ENCODE measurements at regions not wholly inside any gene's neighbourhood (a gene's known extent, or its start where the extent isn't known, plus 50 kb on each side); places are given as distances from the start of the nearest gene placed in this dataset.

DNA sequence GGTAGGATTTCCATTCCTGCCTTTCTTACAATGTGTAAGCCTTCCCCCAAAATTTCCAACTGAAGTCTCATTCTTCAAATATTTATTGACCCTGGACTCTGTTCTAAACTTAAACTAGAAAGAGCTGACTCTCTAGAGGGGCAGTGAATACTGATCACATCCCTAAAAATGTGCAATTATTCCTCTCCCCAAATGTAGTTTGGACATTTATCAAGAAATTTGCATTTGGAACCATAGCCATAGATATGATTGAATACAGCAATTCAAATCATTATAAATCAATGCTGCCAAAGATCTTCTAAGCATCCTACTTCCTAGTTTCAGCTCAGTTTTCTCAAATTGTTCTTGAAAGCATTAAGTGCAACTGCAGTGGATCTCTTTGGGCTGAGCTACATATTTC lies 525.7 kb downstream of the RAB28 start:
- no peaks in the 10 kb centered on the region for H3K9me3 ChIP-seq (ENCODE audit: insufficient read depth, low read length)
- TF ChIP-seq ZNF274 (IDR thresholded peaks at IDR 0.05; ENCODE audit: low read depth, low read length) (no peak), SUZ12 (IDR thresholded peaks at IDR 0.05; ENCODE audit: extremely low read depth, insufficient read depth, insufficient read length) (no peak), YY1 (IDR thresholded peaks at IDR 0.05; ENCODE audit: insufficient read depth, insufficient read length) (no peak)
- H3K27me3 ChIP-seq (ENCODE audit: insufficient read depth, insufficient read length), result no peaks in the 10 kb centered on the region
- no peak overlapping the region for H3K9ac ChIP-seq (ENCODE audit: insufficient read length, low read depth)
- no peak overlapping the region for H3K4me3 ChIP-seq (ENCODE audit: insufficient read length, low read depth)
- H3K4me1 ChIP-seq (ENCODE audit: insufficient read depth, insufficient read length), result no peaks in the 10 kb centered on the region
- DNase-seq (ENCODE audit: low read depth, low spot score), result no peak
- H3K36me3 ChIP-seq (ENCODE audit: insufficient read depth, insufficient read length, low read length), result no peaks in the 10 kb centered on the region

DNA sequence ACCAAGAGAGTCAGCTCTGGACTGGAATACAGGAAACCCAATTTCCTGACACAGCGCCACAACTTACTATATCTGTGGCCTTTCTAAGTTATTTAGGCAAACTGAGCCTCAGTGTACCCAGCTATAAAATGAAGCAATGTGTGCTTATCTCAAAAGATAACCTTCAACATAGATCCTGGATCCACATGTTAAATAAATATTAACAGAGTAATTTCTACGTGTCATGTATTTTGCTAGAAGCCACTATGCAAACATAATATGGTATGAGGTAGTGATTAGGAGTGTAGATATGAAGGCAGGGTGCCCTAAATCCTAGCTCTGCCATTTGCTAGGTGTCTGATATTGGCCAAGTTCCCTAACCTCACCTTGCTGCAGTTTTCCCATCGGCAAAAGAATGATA lies 527.0 kb downstream of the RAB28 start:
- Histone ChIP-seq H3K36me3 (ENCODE audit: insufficient read depth, insufficient read length, low read length) (no peaks in the 10 kb centered on the region), H3K4me1 (ENCODE audit: insufficient read depth, insufficient read length) (no peaks in the 10 kb centered on the region), H3K27me3 (ENCODE audit: insufficient read depth, insufficient read length) (no peaks in the 10 kb centered on the region), H3K9ac (ENCODE audit: insufficient read length, low read depth) (no peak overlapping the region), H3K9me3 (ENCODE audit: insufficient read depth, low read length) (no peaks in the 10 kb centered on the region), H3K4me3 (ENCODE audit: insufficient read length, low read depth) (no peak overlapping the region)
- no peak for TF ChIP-seq ZNF274 (IDR thresholded peaks at IDR 0.05; ENCODE audit: low read depth, low read length)
- TF ChIP-seq SUZ12 (IDR thresholded peaks at IDR 0.05; ENCODE audit: extremely low read depth, insufficient read depth, insufficient read length), result no peak
- no peak for TF ChIP-seq YY1 (IDR thresholded peaks at IDR 0.05; ENCODE audit: insufficient read depth, insufficient read length)
- DNase-seq (ENCODE audit: low read depth, low spot score), result no peak

DNA sequence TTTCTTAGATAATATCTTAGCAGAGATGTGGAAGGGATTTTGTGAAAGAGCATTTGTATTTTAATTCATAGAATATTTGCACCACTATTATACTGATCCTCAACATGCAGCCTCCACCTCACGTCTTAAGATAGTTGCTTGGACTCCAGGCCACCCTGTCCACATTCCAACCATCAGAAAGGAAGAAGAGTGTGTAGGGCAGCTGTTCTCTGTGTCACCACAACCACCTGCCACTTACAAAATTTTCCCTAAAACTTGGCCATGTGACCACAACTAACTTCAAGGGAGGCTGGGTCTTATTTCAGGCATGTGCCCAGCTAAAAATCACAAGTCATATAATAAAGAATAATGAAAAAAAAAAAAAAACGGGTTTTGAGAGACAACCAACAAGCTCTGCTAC lies 528.1 kb downstream of the RAB28 start:
- Histone ChIP-seq H3K27me3 (ENCODE audit: insufficient read depth, insufficient read length) (no peaks in the 10 kb centered on the region), H3K9me3 (ENCODE audit: insufficient read depth, low read length) (no peaks in the 10 kb centered on the region), H3K4me1 (ENCODE audit: insufficient read depth, insufficient read length) (no peaks in the 10 kb centered on the region), H3K36me3 (ENCODE audit: insufficient read depth, insufficient read length, low read length) (no peaks in the 10 kb centered on the region), H3K4me3 (ENCODE audit: insufficient read length, low read depth) (no peak overlapping the region), H3K9ac (ENCODE audit: insufficient read length, low read depth) (no peak overlapping the region)
- no peak for TF ChIP-seq ZNF274 (IDR thresholded peaks at IDR 0.05; ENCODE audit: low read depth, low read length)
- no peak for TF ChIP-seq SUZ12 (IDR thresholded peaks at IDR 0.05; ENCODE audit: extremely low read depth, insufficient read depth, insufficient read length)
- TF ChIP-seq YY1 (IDR thresholded peaks at IDR 0.05; ENCODE audit: insufficient read depth, insufficient read length), result no peak
- DNase-seq (ENCODE audit: low read depth, low spot score), result no peak

DNA sequence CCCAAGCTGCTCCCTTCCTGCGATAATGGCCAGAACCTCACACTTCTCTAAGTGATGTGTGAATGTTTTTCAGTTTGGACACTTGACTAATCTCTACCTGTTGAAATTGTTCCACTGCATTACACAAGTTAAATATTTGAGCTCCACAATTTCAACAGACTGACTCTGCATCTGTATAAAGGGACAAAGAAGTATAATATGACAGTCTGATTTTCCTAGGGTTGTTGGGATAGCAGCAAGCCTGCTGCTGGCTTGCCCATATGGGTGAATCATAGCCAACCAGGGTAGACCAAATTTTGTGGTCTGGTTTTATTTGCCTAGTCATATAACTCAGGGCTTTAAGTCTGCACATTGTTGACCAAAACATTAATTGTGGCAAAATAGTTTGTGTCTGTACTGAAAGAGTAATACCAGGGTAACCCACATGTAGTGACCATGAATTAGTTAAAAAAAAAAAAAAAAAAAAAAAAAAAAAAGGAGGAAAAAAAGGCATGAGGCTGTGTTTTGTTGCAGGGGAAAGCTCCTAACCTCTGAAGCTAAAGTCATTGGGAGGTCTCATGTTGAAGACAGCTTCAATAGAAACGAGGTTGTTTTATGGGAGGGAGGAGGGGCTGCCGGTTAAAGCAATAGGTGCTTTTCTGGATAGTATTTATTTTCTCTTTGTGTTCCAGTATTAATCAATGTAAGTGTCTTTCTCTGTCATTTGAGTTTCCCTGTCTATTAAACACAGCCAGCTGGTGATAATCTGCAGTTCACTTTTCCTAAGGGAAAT lies 534.2 kb downstream of the RAB28 start:
- Histone ChIP-seq H3K9me3 (ENCODE audit: insufficient read depth, low read length) (no peaks in the 10 kb centered on the region), H3K4me3 (ENCODE audit: insufficient read length, low read depth) (no peak overlapping the region), H3K9ac (ENCODE audit: insufficient read length, low read depth) (no peak overlapping the region), H3K36me3 (ENCODE audit: insufficient read depth, insufficient read length, low read length) (no peaks in the 10 kb centered on the region), H3K27me3 (ENCODE audit: insufficient read depth, insufficient read length) (no peaks in the 10 kb centered on the region), H3K4me1 (ENCODE audit: insufficient read depth, insufficient read length) (no peaks in the 10 kb centered on the region)
- DNase-seq (ENCODE audit: low read depth, low spot score), result no peak
- no peak for TF ChIP-seq YY1 (IDR thresholded peaks at IDR 0.05; ENCODE audit: insufficient read depth, insufficient read length)
- TF ChIP-seq ZNF274 (IDR thresholded peaks at IDR 0.05; ENCODE audit: low read depth, low read length), result no peak
- TF ChIP-seq SUZ12 (IDR thresholded peaks at IDR 0.05; ENCODE audit: extremely low read depth, insufficient read depth, insufficient read length), result no peak

DNA sequence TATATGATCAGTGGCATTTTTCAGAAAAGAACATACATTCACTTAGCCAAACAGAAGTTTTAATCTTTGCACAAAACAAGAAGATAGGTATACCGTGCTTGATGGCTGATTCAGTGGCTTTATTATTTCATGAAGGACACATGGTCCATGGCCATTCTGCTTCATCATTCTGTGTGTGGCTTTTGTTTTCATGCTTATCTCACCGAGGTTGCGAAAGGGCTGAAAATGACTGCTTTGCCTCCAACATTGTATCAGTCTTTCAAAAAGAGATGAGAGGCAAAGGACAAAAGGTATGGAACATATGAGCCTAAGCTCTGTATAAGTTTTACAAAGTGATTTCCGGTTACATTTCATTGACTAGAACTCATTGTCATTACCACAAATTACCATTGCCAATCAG lies 541.1 kb downstream of the RAB28 start:
- no peaks in the 10 kb centered on the region for H3K36me3 ChIP-seq (ENCODE audit: insufficient read depth, insufficient read length, low read length)
- DNase-seq (ENCODE audit: low read depth, low spot score), result no peak
- TF ChIP-seq SUZ12 (IDR thresholded peaks at IDR 0.05; ENCODE audit: extremely low read depth, insufficient read depth, insufficient read length), result no peak
- TF ChIP-seq ZNF274 (IDR thresholded peaks at IDR 0.05; ENCODE audit: low read depth, low read length), result no peak
- TF ChIP-seq YY1 (IDR thresholded peaks at IDR 0.05; ENCODE audit: insufficient read depth, insufficient read length), result no peak

DNA sequence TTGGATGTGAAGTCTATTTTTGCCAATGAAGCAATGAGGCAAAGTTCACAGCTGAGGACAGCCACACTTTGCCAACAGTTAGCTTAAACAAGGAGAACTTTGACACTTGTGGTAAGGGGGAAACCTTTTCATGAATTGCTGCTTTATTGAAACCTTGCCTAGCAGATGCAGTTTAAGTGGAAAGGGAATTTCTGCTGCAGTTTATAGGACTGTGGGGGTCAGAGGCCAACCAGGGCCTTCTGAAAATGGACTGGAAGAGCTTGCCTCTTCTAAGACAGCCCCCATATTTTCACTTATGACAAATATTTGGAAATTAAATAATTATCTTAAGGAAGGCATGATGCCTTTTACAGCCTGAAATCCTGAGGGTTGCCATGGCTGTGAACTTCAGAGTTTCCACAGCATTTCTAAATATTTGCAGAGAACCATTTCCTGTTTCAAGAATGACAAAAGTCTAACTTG lies 550.3 kb downstream of the RAB28 start:
- no peak overlapping the region for H3K4me3 ChIP-seq (ENCODE audit: insufficient read length, low read depth)
- no peak for DNase-seq (ENCODE audit: low read depth, low spot score)
- H3K9ac ChIP-seq (ENCODE audit: insufficient read length, low read depth), result no peak overlapping the region
- no peaks in the 10 kb centered on the region for H3K27me3 ChIP-seq (ENCODE audit: insufficient read depth, insufficient read length)
- no peaks in the 10 kb centered on the region; the same call in 1 of the 2 replicates for H3K9me3 ChIP-seq (ENCODE audit: insufficient read depth, low read length)
- TF ChIP-seq YY1 (IDR thresholded peaks at IDR 0.05; ENCODE audit: insufficient read depth, insufficient read length) (no peak), SUZ12 (IDR thresholded peaks at IDR 0.05; ENCODE audit: extremely low read depth, insufficient read depth, insufficient read length) (no peak), ZNF274 (IDR thresholded peaks at IDR 0.05; ENCODE audit: low read depth, low read length) (no peak)
- H3K4me1 ChIP-seq (ENCODE audit: insufficient read depth, insufficient read length), result no peaks in the 10 kb centered on the region
- no peaks in the 10 kb centered on the region for H3K36me3 ChIP-seq (ENCODE audit: insufficient read depth, insufficient read length, low read length)

More for the DNA sequence above, 541.1 kb downstream of the RAB28 start:
- Histone ChIP-seq H3K4me1 (ENCODE audit: insufficient read depth, insufficient read length) (no peaks in the 10 kb centered on the region), H3K4me3 (ENCODE audit: insufficient read length, low read depth) (no peak overlapping the region), H3K9ac (ENCODE audit: insufficient read length, low read depth) (no peak overlapping the region), H3K9me3 (ENCODE audit: insufficient read depth, low read length) (no peaks in the 10 kb centered on the region), H3K27me3 (ENCODE audit: insufficient read depth, insufficient read length) (no peaks in the 10 kb centered on the region)

DNA sequence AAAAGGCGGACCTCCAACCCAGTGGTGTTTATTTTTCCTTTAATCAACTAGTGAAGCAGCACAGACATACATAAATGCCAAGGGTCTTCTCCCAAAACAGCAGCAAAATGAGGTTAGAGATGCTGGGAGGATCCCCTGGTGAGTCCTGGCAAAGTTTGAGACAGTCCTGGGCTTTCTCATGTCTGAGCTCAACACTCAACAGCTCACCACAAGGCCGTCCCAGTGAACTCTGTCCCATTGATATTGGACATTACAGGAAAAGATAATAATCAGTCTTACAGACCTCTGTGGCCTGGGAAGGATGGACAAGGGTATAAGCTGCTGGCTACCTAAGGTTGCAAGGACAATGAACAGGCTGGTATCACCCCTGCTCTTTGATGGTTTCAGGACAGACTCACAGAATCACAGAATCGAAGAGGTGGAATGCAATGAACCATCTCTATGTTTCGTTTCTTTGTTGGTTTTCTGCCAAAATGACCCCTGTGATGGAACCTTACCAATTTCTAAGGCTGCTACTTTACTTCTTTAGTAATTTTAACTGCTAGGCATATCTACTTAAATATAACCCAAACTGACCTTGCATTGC lies 551.8 kb downstream of the RAB28 start:
- no peaks in the 10 kb centered on the region for H3K9me3 ChIP-seq (ENCODE audit: insufficient read depth, low read length)
- DNase-seq (ENCODE audit: low read depth, low spot score), result no peak
- H3K4me1 ChIP-seq (ENCODE audit: insufficient read depth, insufficient read length), result no peaks in the 10 kb centered on the region
- no peak overlapping the region for H3K9ac ChIP-seq (ENCODE audit: insufficient read length, low read depth)
- H3K4me3 ChIP-seq (ENCODE audit: insufficient read length, low read depth), result no peak overlapping the region
- TF ChIP-seq SUZ12 (IDR thresholded peaks at IDR 0.05; ENCODE audit: extremely low read depth, insufficient read depth, insufficient read length), result no peak
- no peak for TF ChIP-seq YY1 (IDR thresholded peaks at IDR 0.05; ENCODE audit: insufficient read depth, insufficient read length)
- no peak for TF ChIP-seq ZNF274 (IDR thresholded peaks at IDR 0.05; ENCODE audit: low read depth, low read length)
- no peaks in the 10 kb centered on the region for H3K36me3 ChIP-seq (ENCODE audit: insufficient read depth, insufficient read length, low read length)
- no peaks in the 10 kb centered on the region for H3K27me3 ChIP-seq (ENCODE audit: insufficient read depth, insufficient read length)

Data from NT2/D1 (cell line).